ENCODE measurements at regions not wholly inside any gene's neighbourhood (a gene's known extent, or its start where the extent isn't known, plus 50 kb on each side); places are given as distances from the start of the nearest gene placed in this dataset.

DNA sequence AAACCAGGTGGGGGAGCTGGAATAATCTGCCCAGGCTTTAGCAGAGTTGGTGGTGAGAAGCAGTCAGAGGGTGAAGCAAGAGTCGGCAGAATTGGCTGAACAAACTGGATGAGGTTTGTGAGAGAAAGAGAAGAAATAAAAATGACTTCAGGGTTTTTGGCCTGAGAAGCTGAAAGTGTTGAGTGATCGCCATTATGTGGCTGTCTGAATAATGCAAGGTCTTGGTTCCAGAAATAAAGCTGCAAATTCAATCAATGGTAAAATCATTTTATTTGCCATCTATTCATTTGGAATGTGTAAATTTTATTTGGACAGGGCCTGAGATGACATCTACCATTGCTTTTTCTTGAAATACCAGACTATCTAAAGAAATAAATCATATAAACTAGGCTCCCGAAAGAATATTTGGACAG is 50.4 kb upstream of the DAB2 start:
- H3K4me1 ChIP-seq (ENCODE audit: insufficient read depth, low read length), result no peaks in the 10 kb centered on the region
- no peak overlapping the region for H2BK12ac ChIP-seq (ENCODE audit: insufficient read length, low read depth, low read length)
- no peaks in the 10 kb centered on the region for H3K9me3 ChIP-seq (ENCODE audit: control insufficient read depth, low read depth, low read length)
- TF ChIP-seq, protein P1, sequence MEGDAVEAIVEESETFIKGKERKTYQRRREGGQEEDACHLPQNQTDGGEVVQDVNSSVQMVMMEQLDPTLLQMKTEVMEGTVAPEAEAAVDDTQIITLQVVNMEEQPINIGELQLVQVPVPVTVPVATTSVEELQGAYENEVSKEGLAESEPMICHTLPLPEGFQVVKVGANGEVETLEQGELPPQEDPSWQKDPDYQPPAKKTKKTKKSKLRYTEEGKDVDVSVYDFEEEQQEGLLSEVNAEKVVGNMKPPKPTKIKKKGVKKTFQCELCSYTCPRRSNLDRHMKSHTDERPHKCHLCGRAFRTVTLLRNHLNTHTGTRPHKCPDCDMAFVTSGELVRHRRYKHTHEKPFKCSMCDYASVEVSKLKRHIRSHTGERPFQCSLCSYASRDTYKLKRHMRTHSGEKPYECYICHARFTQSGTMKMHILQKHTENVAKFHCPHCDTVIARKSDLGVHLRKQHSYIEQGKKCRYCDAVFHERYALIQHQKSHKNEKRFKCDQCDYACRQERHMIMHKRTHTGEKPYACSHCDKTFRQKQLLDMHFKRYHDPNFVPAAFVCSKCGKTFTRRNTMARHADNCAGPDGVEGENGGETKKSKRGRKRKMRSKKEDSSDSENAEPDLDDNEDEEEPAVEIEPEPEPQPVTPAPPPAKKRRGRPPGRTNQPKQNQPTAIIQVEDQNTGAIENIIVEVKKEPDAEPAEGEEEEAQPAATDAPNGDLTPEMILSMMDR (conservative IDR thresholded peaks at IDR 0.05), result no peak
- Mint-ChIP-seq H3K36me3 (ENCODE audit: insufficient read depth in 1 of 3, low read depth in 3 of 3) (no peaks in the 10 kb centered on the region), H3K4me3 (no peak overlapping the region), H3K9me3 (no peaks in the 10 kb centered on the region), H3K4me1 (peaks cover 7% of the 10 kb centered on the region in 2 experiments; a peak in 3 of 4 replicates), H3K27ac (peak overlapping the region in 1 of 3 experiments; percentile 45; a peak in 1 of 7 replicates), H3K27me3 (ENCODE audit: low read depth) (no peaks in the 10 kb centered on the region)
- no peak overlapping the region for H3K4ac ChIP-seq (ENCODE audit: low read depth, low read length)
- no peak overlapping the region for H4K5ac ChIP-seq (ENCODE audit: insufficient read length, low read depth, low read length)
- no peak overlapping the region for H3K27ac ChIP-seq (ENCODE audit: insufficient read length, low read depth, low read length)
- H3K14ac ChIP-seq (ENCODE audit: insufficient read depth, low read length), result no peak overlapping the region
- no peaks in the 10 kb centered on the region for H3K79me2 ChIP-seq (ENCODE audit: insufficient read depth, low read length)
- H4K91ac ChIP-seq (ENCODE audit: insufficient read length, low read depth, low read length), result no peak overlapping the region
- H3T11ph ChIP-seq (ENCODE audit: low read length), result no peak overlapping the region
- DNase-seq, result no peak
- H4K20me1 ChIP-seq (ENCODE audit: control insufficient read depth, insufficient read depth, insufficient read length), result no peaks in the 10 kb centered on the region
- H3K4me2 ChIP-seq (ENCODE audit: insufficient read depth, insufficient read length, low read length), result no peak overlapping the region
- no peak overlapping the region for H3K9ac ChIP-seq (ENCODE audit: extremely low read depth, insufficient read length, low read length)
- H2BK15ac ChIP-seq (ENCODE audit: low read depth, low read length), result no peak overlapping the region
- H3K56ac ChIP-seq (ENCODE audit: insufficient read length, low read depth, low read length), result no peak overlapping the region
- no peaks in the 10 kb centered on the region for H3K27me3 ChIP-seq (ENCODE audit: insufficient read depth, low read length)
- H2BK120ac ChIP-seq (ENCODE audit: low read depth, low read length, poor library complexity, severe bottlenecking), result no peak overlapping the region
- no peaks in the 10 kb centered on the region for H3K23me2 ChIP-seq (ENCODE audit: insufficient read length, low read depth, low read length, poor library complexity, severe bottlenecking)
- H3K79me1 ChIP-seq (ENCODE audit: insufficient read depth, low read depth, low read length, poor library complexity, severe bottlenecking), result no peaks in the 10 kb centered on the region
- no peak overlapping the region for H2AFZ ChIP-seq (ENCODE audit: low read length)
- no peak overlapping the region for H2BK5ac ChIP-seq (ENCODE audit: insufficient read length, low read length)
- H2BK20ac ChIP-seq (ENCODE audit: low read depth, low read length, poor library complexity, severe bottlenecking), result no peak overlapping the region
- H3K23ac ChIP-seq (ENCODE audit: insufficient read length, low read depth, low read length), result no peak overlapping the region
- no peak overlapping the region for H2AK5ac ChIP-seq (ENCODE audit: insufficient read length, low read length)
- H3K18ac ChIP-seq (ENCODE audit: insufficient read length, low read depth, low read length), result no peak overlapping the region
- no peak overlapping the region for H4K8ac ChIP-seq (replicated peaks; ENCODE audit: insufficient read length, low read depth, low read length)
- no CpG with 5 or more reads among the region's 3 CpGs for WGBS (ENCODE audit: extremely low coverage, insufficient read length, low lambda C conversion rate)

Measured in H9 (cell line).